Stimulated activated CD8-positive, alpha-beta memory T cell treated with anti-CD3 and anti-CD28 coated beads, Interleukin-4, amount 100 ng/mL, for 24 hours (primary cell): ENCODE measurements at regions not wholly inside any gene's neighbourhood (a gene's known extent, or its start where the extent isn't known, plus 50 kb on each side); places are given as distances from the start of the nearest gene placed in this dataset.
"Not testable (repeated sequence)": the region's sequence is repeated elsewhere in the genome, so short reads cannot be mapped to it uniquely, and the experiment has no call there.

Source experiments
- DNase-seq: peaks from one replicate; pipeline ENCODE4 v3.0.0-alpha.2; 2020; ENCODE audit warnings: low read depth

GRCh38 chr5:167284222-167284890 lies 1007.1 kb upstream of the WWC1 start:
- DNase-seq = no peak

GRCh38 chr5:167285591-167285990 lies 1005.9 kb upstream of the WWC1 start:
- no peak for DNase-seq

- no peak for DNase-seq
Measured at GRCh38 chr5:167286891-167287290, 1004.6 kb upstream of the WWC1 start.

GRCh38 chr5:167290478-167290877 lies 1001.0 kb upstream of the WWC1 start:
- DNase-seq = no peak

GRCh38 chr5:167294882-167295680 lies 996.4 kb upstream of the WWC1 start:
- no peak for DNase-seq

- DNase-seq = no peak
Measured at GRCh38 chr5:167295681-167296005, 995.8 kb upstream of the WWC1 start.

GRCh38 chr5:167296066-167296465 lies 995.4 kb upstream of the WWC1 start:
- no peak for DNase-seq

GRCh38 chr5:167296661-167297060 lies 994.8 kb upstream of the WWC1 start:
- DNase-seq = no peak

GRCh38 chr5:167299861-167300260 lies 991.6 kb upstream of the WWC1 start:
- DNase-seq = not testable (repeated sequence)

- no peak for DNase-seq
Measured at GRCh38 chr5:167303582-167303981, 987.9 kb upstream of the WWC1 start.

GRCh38 chr5:167304834-167305469 lies 986.5 kb upstream of the WWC1 start:
- no peak for DNase-seq

- no peak for DNase-seq
Measured at GRCh38 chr5:167305591-167306213, 985.7 kb upstream of the WWC1 start.

- no peak for DNase-seq
Measured at GRCh38 chr5:167307042-167307441, 984.4 kb upstream of the WWC1 start.

GRCh38 chr5:167308466-167308865 lies 983.0 kb upstream of the WWC1 start:
- DNase-seq = no peak

- DNase-seq = no peak
Measured at GRCh38 chr5:167309941-167310517, 981.4 kb upstream of the WWC1 start.

GRCh38 chr5:167311340-167311739 lies 980.1 kb upstream of the WWC1 start:
- no peak for DNase-seq

- DNase-seq = no peak
Measured at GRCh38 chr5:167312225-167312624, 979.2 kb upstream of the WWC1 start.

GRCh38 chr5:167315762-167316161 lies 975.7 kb upstream of the WWC1 start:
- DNase-seq = no peak

GRCh38 chr5:167317884-167318283 lies 973.6 kb upstream of the WWC1 start:
- no peak for DNase-seq

GRCh38 chr5:167319243-167319642 lies 972.2 kb upstream of the WWC1 start:
- DNase-seq = no peak

- no peak for DNase-seq
Measured at GRCh38 chr5:167320019-167320418, 971.4 kb upstream of the WWC1 start.

- DNase-seq = no peak
Measured at GRCh38 chr5:167332309-167332708, 959.1 kb upstream of the WWC1 start.
